NCI-H69 (cell line): ENCODE measurements at regions not wholly inside any gene's neighbourhood (a gene's known extent, or its start where the extent isn't known, plus 50 kb on each side); places are given as distances from the start of the nearest gene placed in this dataset.
"Not testable (repeated sequence)": the region's sequence is repeated elsewhere in the genome, so short reads cannot be mapped to it uniquely, and the experiment has no call there.

Source experiments
- DNase-seq: peaks from one replicate; lab custom pipeline; 2025; lab: John Stamatoyannopoulos, UW

GRCh38 chr14:106770158-106770672 is 1243.8 kb downstream of the TMEM121 start:
- DNase-seq: not testable (repeated sequence)

GRCh38 chr14:106774889-106775480 is 1248.6 kb downstream of the TMEM121 start:
- DNase-seq: peak; percentile 12

GRCh38 chr14:106776395-106776983 is 1250.1 kb downstream of the TMEM121 start:
- DNase-seq: no peak

GRCh38 chr14:106778986-106779385 is 1252.6 kb downstream of the TMEM121 start:
- DNase-seq: no peak

- no peak for DNase-seq
These were observed 1260.3 kb downstream of the TMEM121 start for GRCh38 chr14:106786697-106787096.

GRCh38 chr14:106787626-106788025 is 1261.2 kb downstream of the TMEM121 start:
- DNase-seq: no peak

DNA sequence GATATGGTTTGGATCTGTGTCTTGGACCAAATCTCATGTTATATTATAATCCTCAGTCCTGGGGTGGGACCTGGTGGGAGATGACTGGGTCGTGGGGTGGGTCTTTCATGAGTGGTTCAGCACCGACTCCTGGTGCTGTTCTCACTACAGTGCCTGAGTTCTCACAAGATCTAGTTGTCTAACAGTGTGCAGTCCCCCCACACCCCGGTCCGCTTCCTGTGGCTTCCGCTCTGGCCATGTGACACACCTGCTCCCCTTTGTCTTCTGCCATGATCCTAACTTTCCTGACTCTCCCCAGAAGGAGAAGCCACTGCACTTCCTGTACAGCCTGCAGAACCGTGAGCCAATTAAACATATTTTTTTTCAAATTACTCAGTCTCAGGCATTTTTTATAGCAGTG is 1262.2 kb downstream of the TMEM121 start:
- DNase-seq: no peak

- no peak for DNase-seq
These were observed 1262.9 kb downstream of the TMEM121 start for GRCh38 chr14:106789318-106789717.

GRCh38 chr14:106790189-106791036 is 1264.0 kb downstream of the TMEM121 start:
- peak; percentile 63 for DNase-seq

GRCh38 chr14:106792543-106792942 is 1266.2 kb downstream of the TMEM121 start:
- DNase-seq: no peak

GRCh38 chr14:106798166-106798565 is 1271.8 kb downstream of the TMEM121 start:
- not testable (repeated sequence) for DNase-seq

- peak; percentile 17 for DNase-seq
These were observed 1276.3 kb downstream of the TMEM121 start for GRCh38 chr14:106802413-106803364.

- no peak for DNase-seq
These were observed 1277.0 kb downstream of the TMEM121 start for GRCh38 chr14:106803379-106803778.

DNA sequence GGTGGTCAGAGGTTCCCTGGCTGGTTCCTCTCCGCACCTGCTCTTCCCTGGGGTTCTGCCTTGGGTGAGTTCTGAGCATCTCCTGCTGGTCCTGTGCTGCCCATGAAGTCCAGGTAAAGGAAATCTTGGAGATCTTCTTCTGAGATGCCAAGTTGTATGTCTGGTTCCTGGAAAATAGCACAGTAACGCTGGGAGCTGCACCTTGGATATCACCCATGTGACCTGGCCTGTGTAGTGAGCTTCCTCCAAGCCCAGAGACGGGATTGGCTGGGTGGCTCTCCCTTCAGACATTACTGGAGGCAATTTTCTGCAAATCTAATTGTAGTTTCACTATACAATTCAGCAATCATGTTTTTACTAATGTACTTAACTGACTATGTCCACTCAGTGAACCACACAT is 1281.1 kb downstream of the TMEM121 start:
- DNase-seq: no peak

- no peak for DNase-seq
These were observed 1282.1 kb downstream of the TMEM121 start for GRCh38 chr14:106808458-106808857.

- no peak for DNase-seq
These were observed 1282.5 kb downstream of the TMEM121 start for GRCh38 chr14:106808907-106809306.

GRCh38 chr14:106809615-106810014 is 1283.2 kb downstream of the TMEM121 start:
- DNase-seq: no peak

DNA sequence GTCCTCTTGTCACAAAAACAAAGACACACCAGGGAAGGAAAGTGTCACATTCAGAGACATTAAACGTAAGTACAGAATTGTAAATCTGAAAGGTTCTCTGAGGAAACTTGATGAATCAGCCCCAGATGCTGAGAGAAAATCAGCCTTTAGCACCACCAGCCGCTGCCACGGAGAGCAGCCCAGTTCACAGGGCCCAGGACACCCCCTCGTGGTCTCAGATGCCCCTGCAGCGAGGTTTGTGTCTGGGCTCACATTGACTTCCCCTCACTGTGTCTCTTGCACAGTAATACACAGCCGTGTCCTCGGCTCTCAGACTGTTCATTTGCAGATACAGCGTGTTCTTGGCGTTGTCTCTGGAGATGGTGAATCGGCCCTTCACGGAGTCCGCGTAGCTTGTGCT is 1283.8 kb downstream of the TMEM121 start:
- not testable (repeated sequence) for DNase-seq

DNA sequence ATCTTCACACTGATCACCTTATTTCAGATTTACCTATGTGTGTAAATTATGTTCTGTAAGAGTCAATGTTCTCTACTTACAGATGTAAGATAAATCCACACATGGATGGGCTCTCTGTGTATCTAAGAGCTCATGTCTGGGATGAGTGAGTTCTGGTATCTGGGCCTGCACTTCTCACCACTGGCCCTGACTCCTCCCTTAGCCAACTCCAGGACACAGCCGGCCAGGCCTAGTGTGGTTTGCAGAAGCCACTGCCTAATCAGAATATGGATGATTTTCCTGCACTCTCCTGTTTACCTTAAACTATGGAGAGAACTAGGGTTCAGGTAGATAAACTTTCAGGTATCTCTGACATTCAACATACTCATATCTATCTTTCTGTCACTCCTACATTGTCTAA is 1284.8 kb downstream of the TMEM121 start:
- DNase-seq: no peak

DNA sequence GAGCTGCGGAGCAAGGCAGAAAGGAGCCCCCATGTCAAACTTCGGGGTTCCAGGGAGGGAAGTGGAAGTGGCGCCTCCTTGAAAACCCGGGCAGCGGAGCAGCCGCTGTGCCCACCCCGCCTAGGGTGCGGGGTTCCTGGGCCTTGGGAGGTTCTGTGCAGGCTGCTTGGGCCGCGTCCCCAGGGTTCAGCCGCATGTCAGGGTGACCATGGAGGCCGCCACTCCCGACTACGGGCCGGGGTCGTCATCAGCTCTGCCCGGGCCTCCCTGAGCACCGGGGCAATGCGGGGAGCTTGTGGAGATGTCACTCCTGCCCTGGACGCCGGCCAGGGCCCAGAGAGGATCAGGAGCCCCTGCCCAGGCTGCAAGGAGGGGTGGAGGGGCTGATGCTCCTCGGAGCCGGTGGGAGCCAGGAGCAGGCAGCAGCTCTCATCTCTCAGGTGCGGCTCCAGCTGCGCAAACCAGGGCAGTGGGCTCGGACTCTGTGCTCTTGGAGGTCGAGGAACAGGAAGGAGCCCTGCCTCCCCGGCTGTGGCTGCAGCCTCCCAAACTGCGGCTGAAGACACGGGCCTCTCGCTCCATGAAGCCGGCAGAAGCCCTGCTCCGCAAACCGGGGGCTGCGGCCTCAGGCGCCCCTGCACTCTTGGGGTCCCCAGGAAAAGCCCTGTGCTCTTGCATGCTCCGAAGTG is 1286.5 kb downstream of the TMEM121 start:
- no peak for DNase-seq

- no peak for DNase-seq
These were observed 1287.1 kb downstream of the TMEM121 start for GRCh38 chr14:106813477-106813823.
